SU-DHL-6 (cell line): ENCODE measurements at regions not wholly inside any gene's neighbourhood (a gene's known extent, or its start where the extent isn't known, plus 50 kb on each side); places are given as distances from the start of the nearest gene placed in this dataset.

Experiments used
- EZH2phosphoT487 ChIP-seq: fragments of 200-600 bp; sonication (generic), shearing (Covaris generic); conservative IDR thresholded peaks from 2 replicates; pipeline ENCODE4 v1.6.1; 2018; ENCODE audit warnings: mild to moderate bottlenecking, antibody characterized with exemption, low read length, moderate library complexity, mixed read lengths
- TF ChIP-seq, protein P1 (sequence below): fragments of 200-600 bp; sonication (generic); IDR thresholded peaks from one replicate; pipeline ENCODE4 v1.5.1; 2017; ENCODE audit warnings: antibody characterized with exemption, mild to moderate bottlenecking, low read length, moderate library complexity; ENCODE audit not compliant: insufficient read depth, poor library complexity, severe bottlenecking

- TF ChIP-seq, protein P1, sequence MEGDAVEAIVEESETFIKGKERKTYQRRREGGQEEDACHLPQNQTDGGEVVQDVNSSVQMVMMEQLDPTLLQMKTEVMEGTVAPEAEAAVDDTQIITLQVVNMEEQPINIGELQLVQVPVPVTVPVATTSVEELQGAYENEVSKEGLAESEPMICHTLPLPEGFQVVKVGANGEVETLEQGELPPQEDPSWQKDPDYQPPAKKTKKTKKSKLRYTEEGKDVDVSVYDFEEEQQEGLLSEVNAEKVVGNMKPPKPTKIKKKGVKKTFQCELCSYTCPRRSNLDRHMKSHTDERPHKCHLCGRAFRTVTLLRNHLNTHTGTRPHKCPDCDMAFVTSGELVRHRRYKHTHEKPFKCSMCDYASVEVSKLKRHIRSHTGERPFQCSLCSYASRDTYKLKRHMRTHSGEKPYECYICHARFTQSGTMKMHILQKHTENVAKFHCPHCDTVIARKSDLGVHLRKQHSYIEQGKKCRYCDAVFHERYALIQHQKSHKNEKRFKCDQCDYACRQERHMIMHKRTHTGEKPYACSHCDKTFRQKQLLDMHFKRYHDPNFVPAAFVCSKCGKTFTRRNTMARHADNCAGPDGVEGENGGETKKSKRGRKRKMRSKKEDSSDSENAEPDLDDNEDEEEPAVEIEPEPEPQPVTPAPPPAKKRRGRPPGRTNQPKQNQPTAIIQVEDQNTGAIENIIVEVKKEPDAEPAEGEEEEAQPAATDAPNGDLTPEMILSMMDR, result no peak
- no peak for TF ChIP-seq EZH2phosphoT487
Measured at GRCh38 chr3:152902141-152902669, 67.3 kb downstream of the P2RY1 start.
